ENCODE measurements at regions not wholly inside any gene's neighbourhood (a gene's known extent, or its start where the extent isn't known, plus 50 kb on each side); places are given as distances from the start of the nearest gene placed in this dataset.

- H2AK9ac ChIP-seq (replicated peaks; ENCODE audit: low read depth, low read length, poor library complexity), result no peak overlapping the region
- dilution Hi-C loops (cut with HindIII; ENCODE audit: low sequenced_read_pairs, unreplicated experiment), result no loop called here
- DNase-seq (peak; percentile 66), ATAC-seq (ENCODE audit: low read depth) (no peak)
- H2BK15ac ChIP-seq (ENCODE audit: low read depth, low read length), result no peak overlapping the region
- TF ChIP-seq RFX5 (IDR thresholded peaks at IDR 0.05; ENCODE audit: low read depth, low read length) (no peak), NFE2L2 (IDR thresholded peaks at IDR 0.05; ENCODE audit: low read depth, low read length) (no peak), CEBPB (IDR thresholded peaks at IDR 0.05; ENCODE audit: low read depth, low read length) (no peak), BHLHE40 (IDR thresholded peaks at IDR 0.05; ENCODE audit: low read depth, low read length) (no peak), MXI1 (IDR thresholded peaks at IDR 0.05; ENCODE audit: borderline replicate concordance, low read depth, low read length) (no peak), USF2 (IDR thresholded peaks at IDR 0.05; ENCODE audit: low read depth, low read length) (no peak), ELK1 (IDR thresholded peaks at IDR 0.05; ENCODE audit: borderline replicate concordance, low read depth, low read length) (no peak), RCOR1 (IDR thresholded peaks at IDR 0.05; ENCODE audit: insufficient replicate concordance, low read length) (no peak), FOS (IDR thresholded peaks at IDR 0.05; ENCODE audit: low read depth, low read length) (no peak), CTCF (conservative IDR thresholded peaks at IDR 0.05; ENCODE audit: low read depth, low read length) (no peak), RAD21 (IDR thresholded peaks at IDR 0.05; ENCODE audit: low read length) (no peak), CHD1 (IDR thresholded peaks at IDR 0.05; ENCODE audit: low read depth, low read length) (no peak), POLR2A (IDR thresholded peaks at IDR 0.05; ENCODE audit: low read depth, low read length) (no peak), SMC3 (IDR thresholded peaks at IDR 0.05; ENCODE audit: low read depth, low read length) (no peak)
- in situ Hi-C loops (cut with MboI; ENCODE audit: low sequenced_read_pairs), result no loop called here
- H2BK5ac ChIP-seq (ENCODE audit: low read depth, low read length, poor library complexity, severe bottlenecking), result no peak overlapping the region
- H4K5ac ChIP-seq (ENCODE audit: low read depth, low read length), result no peak overlapping the region
- ChIA-PET POLR2A (ENCODE audit: unreplicated experiment) (no interaction called here), CTCF (no interaction called here)
- no peak overlapping the region for H3K14ac ChIP-seq (replicated peaks; ENCODE audit: low read depth, low read length)
- no peak overlapping the region for H4K91ac ChIP-seq (ENCODE audit: insufficient read depth, low read depth, low read length)
- no peak overlapping the region for H3K56ac ChIP-seq (ENCODE audit: extremely low read depth, insufficient read depth, low read length)
- no peak overlapping the region for H3K4me3 ChIP-seq (ENCODE audit: insufficient read depth, low read depth, low read length)
- no TSS peak for BruUV-seq (replicated peaks)
- no peak overlapping the region for H4K8ac ChIP-seq (ENCODE audit: low read depth in 2 of 2, low read length in 2 of 2)
- peak overlapping the region; percentile 23 for H2AFZ ChIP-seq (replicated peaks; ENCODE audit: low read length, poor library complexity)
- no CpG with 5 or more reads among the region's 2 CpGs for WGBS, 2 experiments (ENCODE audit: extremely low coverage in 2 of 2, insufficient read length in 1 of 2)
- no peak overlapping the region for H3K18ac ChIP-seq (ENCODE audit: low read depth, low read length)
- intact Hi-C loops (cut with micrococcal nuclease), result no loop called here
- H3K79me1 ChIP-seq (ENCODE audit: low read depth in 1 of 2, low read length in 2 of 2), result no peaks in the 10 kb centered on the region
- no peak overlapping the region for H3K4me2 ChIP-seq (ENCODE audit: low read depth, low read length)
- H2BK20ac ChIP-seq (ENCODE audit: low read depth, low read length), result no peak overlapping the region
- no peaks in the 10 kb centered on the region for H3K27me3 ChIP-seq (ENCODE audit: control insufficient read depth, insufficient read depth, low read length)
- H3K36me3 ChIP-seq (ENCODE audit: control insufficient read depth, insufficient read depth, low read length), result no peaks in the 10 kb centered on the region
- H3K4me1 ChIP-seq (ENCODE audit: control insufficient read depth, insufficient read depth, low read length), result no peaks in the 10 kb centered on the region
- no peak overlapping the region for H3K27ac ChIP-seq (ENCODE audit: insufficient read depth, low read length)
- H3K23ac ChIP-seq (ENCODE audit: low read depth, low read length), result no peak overlapping the region
- no peaks in the 10 kb centered on the region for H3K9me1 ChIP-seq (ENCODE audit: insufficient read depth, low read length)
- peaks cover 3% of the 10 kb centered on the region for H3K9me3 ChIP-seq (ENCODE audit: control insufficient read depth, insufficient read depth, low read length)
- no peak overlapping the region for H3K4ac ChIP-seq (ENCODE audit: low read depth, low read length)
- H2AK5ac ChIP-seq (ENCODE audit: low read depth, low read length), result no peak overlapping the region
- H3K9ac ChIP-seq (ENCODE audit: low read depth, low read length), result no peak overlapping the region
- no peaks in the 10 kb centered on the region for H4K20me1 ChIP-seq (ENCODE audit: insufficient read depth, low read length)
- H2BK120ac ChIP-seq (ENCODE audit: low read depth, low read length), result no peak overlapping the region
Measured at GRCh38 chr2:157107877-157108276, 149.6 kb upstream of the GALNT5 start.

All from IMR-90 (cell line).